WTC11 (cell line): ENCODE measurements at regions not wholly inside any gene's neighbourhood (a gene's known extent, or its start where the extent isn't known, plus 50 kb on each side); places are given as distances from the start of the nearest gene placed in this dataset.
"Not testable (repeated sequence)": the region's sequence is repeated elsewhere in the genome, so short reads cannot be mapped to it uniquely, and the experiment has no call there.

Source experiments
- ATF1 ChIP-seq: sonication (generic); formaldehyde crosslinking; IDR thresholded peaks from 2 replicates; pipeline ENCODE4 v1.8.1; 2023; ENCODE audit warnings: mild to moderate bottlenecking, moderate library complexity, missing genetic modification reagents
- ELF4 ChIP-seq: sonication (generic); formaldehyde crosslinking; IDR thresholded peaks from 2 replicates; pipeline ENCODE4 v1.8.1; 2022; ENCODE audit warnings: low read depth, mild to moderate bottlenecking, moderate library complexity, missing genetic modification reagents
- GTF2I ChIP-seq: fragments of 250-450 bp; sonication (Bioruptor Pico); conservative IDR thresholded peaks from 2 replicates; pipeline ENCODE4 v1.4.0; 2021; ENCODE audit warnings: mild to moderate bottlenecking
- HMGA2 ChIP-seq: fragments of 250-450 bp; sonication (Bioruptor Pico); IDR thresholded peaks from 2 replicates; pipeline ENCODE4 v1.4.0; 2021; ENCODE audit warnings: mild to moderate bottlenecking, moderate library complexity
- NR2C2 ChIP-seq: sonication (generic); formaldehyde crosslinking; IDR thresholded peaks from 2 replicates; pipeline ENCODE4 v1.8.0; 2022; ENCODE audit warnings: mild to moderate bottlenecking, missing genetic modification reagents
- SP1 ChIP-seq: sonication (generic); formaldehyde crosslinking; conservative IDR thresholded peaks from 2 replicates; pipeline ENCODE4 v1.8.1; 2022; ENCODE audit warnings: missing genetic modification reagents
- ZNF423 ChIP-seq: fragments of 250-450 bp; sonication (Bioruptor Pico); IDR thresholded peaks from 2 replicates; pipeline ENCODE4 v2.1.2; 2022; ENCODE audit warnings: mild to moderate bottlenecking, moderate library complexity
- TF ChIP-seq, protein P1 (sequence below): fragments of 200-600 bp; IDR thresholded peaks from 2 replicates; pipeline ENCODE4 v1.8.0; 2022; ENCODE audit warnings: antibody characterized with exemption
- TF ChIP-seq, protein P2 (sequence below): sonication (generic); formaldehyde crosslinking; IDR thresholded peaks from 2 replicates; pipeline ENCODE4 v1.8.1; 2023; ENCODE audit warnings: mild to moderate bottlenecking, missing genetic modification reagents, moderate library complexity
- TF ChIP-seq, protein P3 (sequence below): sonication (generic); formaldehyde crosslinking; IDR thresholded peaks from 2 replicates; pipeline ENCODE4 v1.8.1; 2022; ENCODE audit warnings: low read depth, mild to moderate bottlenecking, moderate library complexity, missing genetic modification reagents, borderline replicate concordance
- TF ChIP-seq, protein P4 (sequence below): sonication (generic); formaldehyde crosslinking; IDR thresholded peaks from 2 replicates; pipeline ENCODE4 v1.8.1; 2023; ENCODE audit warnings: mild to moderate bottlenecking, missing genetic modification reagents, moderate library complexity
- TF ChIP-seq, protein P5 (sequence below): sonication (generic); formaldehyde crosslinking; IDR thresholded peaks from 2 replicates; pipeline ENCODE4 v1.8.1; 2023; ENCODE audit warnings: mild to moderate bottlenecking, missing genetic modification reagents, borderline replicate concordance
- TF ChIP-seq, protein P6 (sequence below): sonication (generic); formaldehyde crosslinking; conservative IDR thresholded peaks from 2 replicates; pipeline ENCODE4 v1.8.1; 2023; ENCODE audit warnings: mild to moderate bottlenecking, low read depth, missing genetic modification reagents, moderate library complexity

DNA sequence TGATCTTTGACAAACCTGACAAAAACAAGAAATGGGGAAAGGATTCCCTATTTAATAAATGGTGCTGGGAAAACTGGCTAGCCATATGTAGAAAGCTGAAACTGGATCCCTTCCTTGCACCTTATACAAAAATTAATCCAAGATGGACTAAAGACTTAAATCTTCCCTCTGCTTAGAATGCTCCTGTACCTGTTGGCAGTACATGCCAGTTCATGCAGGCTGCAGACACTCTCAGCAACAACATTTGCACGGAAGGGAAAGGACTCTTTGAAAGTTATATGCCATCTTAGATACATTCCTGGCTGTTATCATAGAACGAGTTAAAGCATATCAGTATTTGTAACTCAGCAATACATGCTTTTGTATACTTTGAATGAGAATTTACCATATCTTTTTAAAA lies 649.9 kb downstream of the RNF144A start:
- TF ChIP-seq, protein P1, sequence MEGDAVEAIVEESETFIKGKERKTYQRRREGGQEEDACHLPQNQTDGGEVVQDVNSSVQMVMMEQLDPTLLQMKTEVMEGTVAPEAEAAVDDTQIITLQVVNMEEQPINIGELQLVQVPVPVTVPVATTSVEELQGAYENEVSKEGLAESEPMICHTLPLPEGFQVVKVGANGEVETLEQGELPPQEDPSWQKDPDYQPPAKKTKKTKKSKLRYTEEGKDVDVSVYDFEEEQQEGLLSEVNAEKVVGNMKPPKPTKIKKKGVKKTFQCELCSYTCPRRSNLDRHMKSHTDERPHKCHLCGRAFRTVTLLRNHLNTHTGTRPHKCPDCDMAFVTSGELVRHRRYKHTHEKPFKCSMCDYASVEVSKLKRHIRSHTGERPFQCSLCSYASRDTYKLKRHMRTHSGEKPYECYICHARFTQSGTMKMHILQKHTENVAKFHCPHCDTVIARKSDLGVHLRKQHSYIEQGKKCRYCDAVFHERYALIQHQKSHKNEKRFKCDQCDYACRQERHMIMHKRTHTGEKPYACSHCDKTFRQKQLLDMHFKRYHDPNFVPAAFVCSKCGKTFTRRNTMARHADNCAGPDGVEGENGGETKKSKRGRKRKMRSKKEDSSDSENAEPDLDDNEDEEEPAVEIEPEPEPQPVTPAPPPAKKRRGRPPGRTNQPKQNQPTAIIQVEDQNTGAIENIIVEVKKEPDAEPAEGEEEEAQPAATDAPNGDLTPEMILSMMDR = not testable (repeated sequence)
- TF ChIP-seq, protein P2, sequence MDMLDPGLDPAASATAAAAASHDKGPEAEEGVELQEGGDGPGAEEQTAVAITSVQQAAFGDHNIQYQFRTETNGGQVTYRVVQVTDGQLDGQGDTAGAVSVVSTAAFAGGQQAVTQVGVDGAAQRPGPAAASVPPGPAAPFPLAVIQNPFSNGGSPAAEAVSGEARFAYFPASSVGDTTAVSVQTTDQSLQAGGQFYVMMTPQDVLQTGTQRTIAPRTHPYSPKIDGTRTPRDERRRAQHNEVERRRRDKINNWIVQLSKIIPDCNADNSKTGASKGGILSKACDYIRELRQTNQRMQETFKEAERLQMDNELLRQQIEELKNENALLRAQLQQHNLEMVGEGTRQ (CRISPR knock-in tag) = not testable (repeated sequence)
- TF ChIP-seq, protein P3, sequence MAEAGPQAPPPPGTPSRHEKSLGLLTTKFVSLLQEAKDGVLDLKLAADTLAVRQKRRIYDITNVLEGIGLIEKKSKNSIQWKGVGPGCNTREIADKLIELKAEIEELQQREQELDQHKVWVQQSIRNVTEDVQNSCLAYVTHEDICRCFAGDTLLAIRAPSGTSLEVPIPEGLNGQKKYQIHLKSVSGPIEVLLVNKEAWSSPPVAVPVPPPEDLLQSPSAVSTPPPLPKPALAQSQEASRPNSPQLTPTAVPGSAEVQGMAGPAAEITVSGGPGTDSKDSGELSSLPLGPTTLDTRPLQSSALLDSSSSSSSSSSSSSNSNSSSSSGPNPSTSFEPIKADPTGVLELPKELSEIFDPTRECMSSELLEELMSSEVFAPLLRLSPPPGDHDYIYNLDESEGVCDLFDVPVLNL (CRISPR knock-in tag) = not testable (repeated sequence)
- TF ChIP-seq, protein P4, sequence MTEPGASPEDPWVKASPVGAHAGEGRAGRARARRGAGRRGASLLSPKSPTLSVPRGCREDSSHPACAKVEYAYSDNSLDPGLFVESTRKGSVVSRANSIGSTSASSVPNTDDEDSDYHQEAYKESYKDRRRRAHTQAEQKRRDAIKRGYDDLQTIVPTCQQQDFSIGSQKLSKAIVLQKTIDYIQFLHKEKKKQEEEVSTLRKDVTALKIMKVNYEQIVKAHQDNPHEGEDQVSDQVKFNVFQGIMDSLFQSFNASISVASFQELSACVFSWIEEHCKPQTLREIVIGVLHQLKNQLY (CRISPR knock-in tag) = not testable (repeated sequence)
- not testable (repeated sequence) for TF ChIP-seq HMGA2, GTF2I, NR2C2, ATF1, ELF4, ZNF423, SP1 (CRISPR knock-in tag)
- TF ChIP-seq, protein P5, sequence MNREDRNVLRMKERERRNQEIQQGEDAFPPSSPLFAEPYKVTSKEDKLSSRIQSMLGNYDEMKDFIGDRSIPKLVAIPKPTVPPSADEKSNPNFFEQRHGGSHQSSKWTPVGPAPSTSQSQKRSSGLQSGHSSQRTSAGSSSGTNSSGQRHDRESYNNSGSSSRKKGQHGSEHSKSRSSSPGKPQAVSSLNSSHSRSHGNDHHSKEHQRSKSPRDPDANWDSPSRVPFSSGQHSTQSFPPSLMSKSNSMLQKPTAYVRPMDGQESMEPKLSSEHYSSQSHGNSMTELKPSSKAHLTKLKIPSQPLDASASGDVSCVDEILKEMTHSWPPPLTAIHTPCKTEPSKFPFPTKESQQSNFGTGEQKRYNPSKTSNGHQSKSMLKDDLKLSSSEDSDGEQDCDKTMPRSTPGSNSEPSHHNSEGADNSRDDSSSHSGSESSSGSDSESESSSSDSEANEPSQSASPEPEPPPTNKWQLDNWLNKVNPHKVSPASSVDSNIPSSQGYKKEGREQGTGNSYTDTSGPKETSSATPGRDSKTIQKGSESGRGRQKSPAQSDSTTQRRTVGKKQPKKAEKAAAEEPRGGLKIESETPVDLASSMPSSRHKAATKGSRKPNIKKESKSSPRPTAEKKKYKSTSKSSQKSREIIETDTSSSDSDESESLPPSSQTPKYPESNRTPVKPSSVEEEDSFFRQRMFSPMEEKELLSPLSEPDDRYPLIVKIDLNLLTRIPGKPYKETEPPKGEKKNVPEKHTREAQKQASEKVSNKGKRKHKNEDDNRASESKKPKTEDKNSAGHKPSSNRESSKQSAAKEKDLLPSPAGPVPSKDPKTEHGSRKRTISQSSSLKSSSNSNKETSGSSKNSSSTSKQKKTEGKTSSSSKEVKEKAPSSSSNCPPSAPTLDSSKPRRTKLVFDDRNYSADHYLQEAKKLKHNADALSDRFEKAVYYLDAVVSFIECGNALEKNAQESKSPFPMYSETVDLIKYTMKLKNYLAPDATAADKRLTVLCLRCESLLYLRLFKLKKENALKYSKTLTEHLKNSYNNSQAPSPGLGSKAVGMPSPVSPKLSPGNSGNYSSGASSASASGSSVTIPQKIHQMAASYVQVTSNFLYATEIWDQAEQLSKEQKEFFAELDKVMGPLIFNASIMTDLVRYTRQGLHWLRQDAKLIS (CRISPR knock-in tag) = not testable (repeated sequence)
- TF ChIP-seq, protein P6, sequence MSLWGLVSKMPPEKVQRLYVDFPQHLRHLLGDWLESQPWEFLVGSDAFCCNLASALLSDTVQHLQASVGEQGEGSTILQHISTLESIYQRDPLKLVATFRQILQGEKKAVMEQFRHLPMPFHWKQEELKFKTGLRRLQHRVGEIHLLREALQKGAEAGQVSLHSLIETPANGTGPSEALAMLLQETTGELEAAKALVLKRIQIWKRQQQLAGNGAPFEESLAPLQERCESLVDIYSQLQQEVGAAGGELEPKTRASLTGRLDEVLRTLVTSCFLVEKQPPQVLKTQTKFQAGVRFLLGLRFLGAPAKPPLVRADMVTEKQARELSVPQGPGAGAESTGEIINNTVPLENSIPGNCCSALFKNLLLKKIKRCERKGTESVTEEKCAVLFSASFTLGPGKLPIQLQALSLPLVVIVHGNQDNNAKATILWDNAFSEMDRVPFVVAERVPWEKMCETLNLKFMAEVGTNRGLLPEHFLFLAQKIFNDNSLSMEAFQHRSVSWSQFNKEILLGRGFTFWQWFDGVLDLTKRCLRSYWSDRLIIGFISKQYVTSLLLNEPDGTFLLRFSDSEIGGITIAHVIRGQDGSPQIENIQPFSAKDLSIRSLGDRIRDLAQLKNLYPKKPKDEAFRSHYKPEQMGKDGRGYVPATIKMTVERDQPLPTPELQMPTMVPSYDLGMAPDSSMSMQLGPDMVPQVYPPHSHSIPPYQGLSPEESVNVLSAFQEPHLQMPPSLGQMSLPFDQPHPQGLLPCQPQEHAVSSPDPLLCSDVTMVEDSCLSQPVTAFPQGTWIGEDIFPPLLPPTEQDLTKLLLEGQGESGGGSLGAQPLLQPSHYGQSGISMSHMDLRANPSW (CRISPR knock-in tag) = not testable (repeated sequence)
